Endothelial cell of umbilical vein (primary cell): ENCODE measurements at regions not wholly inside any gene's neighbourhood (a gene's known extent, or its start where the extent isn't known, plus 50 kb on each side); places are given as distances from the start of the nearest gene placed in this dataset.

ENCODE experiments used
- BruUV-seq: library from RNA; stranded (reverse); fragments of 400-500 nt; replicated peaks from 2 replicates; lab custom pipeline; 2021; lab: Mats Ljungman, UMichigan
- CTCF ChIA-PET: fragments of 300-600, 350-600 bp; sonication (Branson Sonifier 250); formaldehyde crosslinking; loops from one replicate; lab custom pipeline; 2021; ENCODE audit warnings: antibody characterized with exemption, inconsistent platforms; lab: Charles Lee
- POLR2A ChIA-PET: fragments of 300-600, 350-600 bp; sonication (Branson Sonifier 250); formaldehyde crosslinking; loops from one replicate; lab custom pipeline; 2021; ENCODE audit warnings: antibody characterized with exemption, inconsistent platforms; lab: Charles Lee
- DNase-seq: peaks from one replicate; pipeline ENCODE4 v3.0.0-alpha.2; 2011; ENCODE audit warnings: low read depth, low spot score
- FAIRE-seq: peaks from 2 replicates; lab custom pipeline; 2011; peaks lifted over from hg19 to GRCh38; lab: Jason Lieb, UNC
- H2AFZ ChIP-seq: 2 replicates; pipeline ENCODE4 v1.6.0; 2012; ENCODE audit warnings: low read depth, low read length, control low read depth, inconsistent platforms
- H3K27ac ChIP-seq: 2 replicates; pipeline ENCODE4 v1.5.1; 2011; ENCODE audit warnings: low read depth, mild to moderate bottlenecking, control low read depth, low read length, moderate library complexity; ENCODE audit not compliant: insufficient read depth
- H3K27me3 ChIP-seq, 2 experiments: 2 replicates each; pipeline versions ENCODE4 v1.6.0 to v1.6.1; 2011; ENCODE audit warnings: low read length in 2 of 2, mixed read lengths in 1 of 2; ENCODE audit not compliant: control insufficient read depth in 2 of 2, insufficient read depth in 2 of 2
- H3K36me3 ChIP-seq, 2 experiments: 2 replicates in 1 of 2; 3 replicates in 1 of 2; pipeline ENCODE4 v1.5.1; 2011; ENCODE audit warnings: low read length in 2 of 2, mild to moderate bottlenecking in 1 of 2, moderate library complexity in 1 of 2; ENCODE audit not compliant: control insufficient read depth in 2 of 2, insufficient read depth in 2 of 2; ENCODE audit errors: extremely low read depth in 1 of 2
- H3K4me1 ChIP-seq: 3 replicates; pipeline ENCODE4 v1.5.1; 2011; ENCODE audit warnings: mild to moderate bottlenecking, low read length; ENCODE audit not compliant: control insufficient read depth, insufficient read depth; ENCODE audit errors: extremely low read depth
- H3K4me2 ChIP-seq: 2 replicates; pipeline ENCODE4 v1.6.1; 2011; ENCODE audit warnings: low read length, control low read depth, mixed read lengths; ENCODE audit not compliant: insufficient read depth
- H3K4me3 ChIP-seq, 3 experiments: fragments of 200-600 bp in 1 of 3; sonication (generic), shearing (Covaris generic) in 1 of 3; replicated peaks in 1 of 3; 2 replicates each; pipeline ENCODE4 v1.5.1; 2011 to 2016; ENCODE audit warnings: control low read depth in 3 of 3, low read length in 3 of 3, mild to moderate bottlenecking in 2 of 3, inconsistent platforms in 1 of 3, low read depth in 1 of 3, moderate library complexity in 1 of 3; ENCODE audit not compliant: insufficient read depth in 1 of 3
- H3K79me2 ChIP-seq: 2 replicates; pipeline ENCODE4 v1.6.0; 2012; ENCODE audit warnings: low read length, inconsistent platforms; ENCODE audit not compliant: control insufficient read depth, insufficient read depth
- H3K9ac ChIP-seq: replicated peaks from 2 replicates; pipeline ENCODE3; 2011; ENCODE audit warnings: low read length, control low read depth; ENCODE audit not compliant: insufficient read depth; ENCODE audit errors: extremely low read depth
- H3K9me1 ChIP-seq: replicated peaks from 3 replicates; pipeline ENCODE4 v1.6.0; 2011; ENCODE audit warnings: mild to moderate bottlenecking, low read length; ENCODE audit not compliant: control insufficient read depth, insufficient read depth; ENCODE audit errors: extremely low read depth
- H3K9me3 ChIP-seq: replicated peaks from 2 replicates; pipeline ENCODE4 v1.5.1; 2012; ENCODE audit warnings: low read length, inconsistent platforms; ENCODE audit not compliant: control insufficient read depth, insufficient read depth
- H4K20me1 ChIP-seq: replicated peaks from 2 replicates; pipeline ENCODE3; 2011; ENCODE audit warnings: mild to moderate bottlenecking, low read length; ENCODE audit not compliant: control insufficient read depth, insufficient read depth; ENCODE audit errors: extremely low read depth
- CTCF ChIP-seq, 2 donors: IDR thresholded peaks; 1 replicate in 1 of 2; 2 replicates in 1 of 2; pipeline ENCODE4 v1.5.1; 2011; ENCODE audit warnings: low read length in 2 of 2, mild to moderate bottlenecking in 2 of 2, moderate library complexity in 2 of 2, control low read depth in 1 of 2, inconsistent platforms in 1 of 2, low read depth in 1 of 2; ENCODE audit not compliant: insufficient read depth in 1 of 2; ENCODE audit errors: extremely low read depth in 1 of 2
- EZH2 ChIP-seq: IDR thresholded peaks from 2 replicates; pipeline ENCODE4 v1.6.1; 2012; ENCODE audit warnings: borderline replicate concordance, low read depth, mild to moderate bottlenecking, moderate library complexity, low read length, inconsistent platforms; ENCODE audit not compliant: severe bottlenecking
- FOS ChIP-seq: IDR thresholded peaks from 2 replicates; pipeline ENCODE4 v1.6.1; 2011; ENCODE audit warnings: mild to moderate bottlenecking, low read length, moderate library complexity, borderline replicate concordance; ENCODE audit not compliant: insufficient read depth
- GATA2 ChIP-seq: IDR thresholded peaks from 2 replicates; pipeline ENCODE4 v1.7.0; 2011; ENCODE audit warnings: low read depth, mild to moderate bottlenecking, moderate library complexity, mixed read lengths, low read length; ENCODE audit not compliant: insufficient read length, insufficient read depth
- JUN ChIP-seq: IDR thresholded peaks from 2 replicates; pipeline ENCODE4 v1.6.1; 2011; ENCODE audit warnings: borderline replicate concordance, low read depth; ENCODE audit not compliant: insufficient read length, insufficient read depth
- POLR2A ChIP-seq: IDR thresholded peaks from 2 replicates; pipeline ENCODE4 v1.6.1; 2012; ENCODE audit warnings: low read depth, mild to moderate bottlenecking, control low read depth, low read length
- POLR2AphosphoS5 ChIP-seq: IDR thresholded peaks from 2 replicates; pipeline ENCODE4 v1.6.1; 2012; ENCODE audit warnings: low read depth, mild to moderate bottlenecking, control low read depth, low read length, moderate library complexity; ENCODE audit not compliant: insufficient read depth
- dilution Hi-C: fragments of 300-500 bp; cut with MboI; formaldehyde crosslinking; loops from one replicate; pipeline ENCODE4 v1.15.0; 2019; ENCODE audit warnings: low sequenced_read_pairs; ENCODE audit not compliant: extremely low pct_ligation_motif_present
- intact Hi-C: fragments of 100-400 bp; cut with micrococcal nuclease; formaldehyde crosslinking; loops from one replicate; pipeline ENCODE4 v1.10.0; 2022
- TF ChIP-seq, protein P1 (sequence below): IDR thresholded peaks from 2 replicates; pipeline ENCODE4 v1.6.1; 2011; ENCODE audit not compliant: insufficient read depth, insufficient read length

DNA sequence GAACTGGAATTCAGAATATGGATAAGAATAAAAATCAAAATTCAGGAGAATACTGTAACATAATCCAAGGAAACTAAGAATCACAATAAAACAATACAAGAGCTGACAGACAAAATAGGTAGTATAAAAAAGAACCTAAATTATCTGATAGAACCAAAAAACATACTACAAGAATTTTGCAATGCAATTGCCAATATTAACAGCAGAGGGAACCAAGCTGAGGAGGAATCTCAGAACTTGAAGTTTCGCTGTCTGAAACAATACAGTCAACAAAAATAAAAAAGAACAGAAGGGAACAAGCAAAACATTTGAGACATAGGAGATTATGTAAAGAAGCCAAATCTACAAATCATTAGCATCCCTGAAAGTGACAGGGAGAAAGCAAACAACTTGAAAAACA, 84.1 kb upstream of the GALNT13 start:
- dilution Hi-C loops = no loop called here
- FAIRE-seq (no peak), DNase-seq (no peak)
- Histone ChIP-seq H3K79me2 (no peaks in the 10 kb centered on the region), H3K9ac (no peak overlapping the region), H3K9me3 (no peaks in the 10 kb centered on the region), H2AFZ (no peak overlapping the region), H3K27me3 (no peaks in the 10 kb centered on the region), H4K20me1 (no peaks in the 10 kb centered on the region), H3K4me3 (no peak overlapping the region), H3K27ac (no peak overlapping the region), H3K4me1 (no peaks in the 10 kb centered on the region), H3K9me1 (no peaks in the 10 kb centered on the region), H3K36me3 (no peaks in the 10 kb centered on the region), H3K4me2 (no peak overlapping the region)
- TF ChIP-seq JUN (no peak), POLR2A (no peak), FOS (no peak), GATA2 (no peak), CTCF (IDR thresholded peaks at IDR 0.05; ENCODE audit: extremely low read depth in 1 of 2, insufficient read depth in 1 of 2, low read depth in 1 of 2, low read length in 2 of 2) (no peak), POLR2AphosphoS5 (no peak), EZH2 (no peak)
- TF ChIP-seq, protein P1, sequence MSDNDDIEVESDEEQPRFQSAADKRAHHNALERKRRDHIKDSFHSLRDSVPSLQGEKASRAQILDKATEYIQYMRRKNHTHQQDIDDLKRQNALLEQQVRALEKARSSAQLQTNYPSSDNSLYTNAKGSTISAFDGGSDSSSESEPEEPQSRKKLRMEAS = no peak
- intact Hi-C loops = no loop called here
- BruUV-seq = no TSS peak
- ChIA-PET CTCF (no interaction called here), POLR2A (no interaction called here)
